GM23338 (cell line): ENCODE measurements at regions not wholly inside any gene's neighbourhood (a gene's known extent, or its start where the extent isn't known, plus 50 kb on each side); places are given as distances from the start of the nearest gene placed in this dataset.

ENCODE experiments used
- ATAC-seq: fragments of 200-7000 bp; cut with Tn5 transposase; 3 replicates; pipeline ENCODE4 v1.9.1; 2020
- DNase-seq: peaks from one replicate; pipeline ENCODE4 v3.0.0-alpha.2; 2015; ENCODE audit warnings: low spot score
- H2AFZ ChIP-seq: fragments of 200-600 bp; sonication (generic); 2 replicates; pipeline ENCODE4 v1.8.0; 2016; ENCODE audit warnings: antibody characterized with exemption, mild to moderate bottlenecking, moderate library complexity
- H3F3A ChIP-seq: fragments of 200-600 bp; sonication (generic); replicated peaks from 2 replicates; pipeline ENCODE4 v1.8.0; 2017; ENCODE audit warnings: antibody characterized with exemption, mixed run types, low read depth
- H3K27ac ChIP-seq: fragments of 200-600 bp; sonication (generic); 2 replicates; pipeline ENCODE4 v1.6.1; 2016; ENCODE audit warnings: low read depth
- H3K27me3 ChIP-seq: fragments of 200-600 bp; sonication (generic); 2 replicates; pipeline ENCODE4 v1.8.0; 2016; ENCODE audit warnings: mild to moderate bottlenecking, mixed run types, moderate library complexity; ENCODE audit not compliant: insufficient read depth
- H3K36me3 ChIP-seq: fragments of 200-600 bp; sonication (generic); 2 replicates; pipeline ENCODE4 v1.8.0; 2016; ENCODE audit warnings: mild to moderate bottlenecking; ENCODE audit not compliant: insufficient read depth
- H3K4me1 ChIP-seq: fragments of 200-600 bp; sonication (generic); 2 replicates; pipeline ENCODE4 v1.8.0; 2016; ENCODE audit warnings: mild to moderate bottlenecking, moderate library complexity; ENCODE audit not compliant: insufficient read depth
- H3K4me2 ChIP-seq: fragments of 200-600 bp; sonication (generic); 2 replicates; pipeline ENCODE4 v1.7.1; 2017; ENCODE audit warnings: mixed run types
- H3K4me3 ChIP-seq: fragments of 200-600 bp; sonication (generic); 2 replicates; pipeline ENCODE4 v1.6.1; 2016; ENCODE audit warnings: mixed run types
- H3K79me2 ChIP-seq: fragments of 200-600 bp; sonication (generic); replicated peaks from 2 replicates; pipeline ENCODE4 v1.8.0; 2017; ENCODE audit warnings: mild to moderate bottlenecking; ENCODE audit not compliant: insufficient read depth
- H3K9me2 ChIP-seq: fragments of 200-600 bp; sonication (generic); 2 replicates; pipeline ENCODE4 v1.8.0; 2017; ENCODE audit not compliant: insufficient read depth
- H4K20me1 ChIP-seq: fragments of 200-600 bp; sonication (generic); replicated peaks from 2 replicates; pipeline ENCODE4 v1.8.0; 2017; ENCODE audit warnings: mild to moderate bottlenecking; ENCODE audit not compliant: insufficient read depth
- H3K27ac Mint-ChIP-seq: 2 replicates; pipeline ENCODE4 v1.8.0; 2020; ENCODE audit warnings: inconsistent platforms, mild to moderate bottlenecking, moderate library complexity, mixed read lengths
- H3K27me3 Mint-ChIP-seq: 3 replicates; pipeline ENCODE4 v1.8.0; 2022; ENCODE audit warnings: low read depth, mild to moderate bottlenecking, moderate library complexity, mixed read lengths, inconsistent platforms; ENCODE audit not compliant: insufficient read depth, poor library complexity
- H3K36me3 Mint-ChIP-seq: 3 replicates; pipeline ENCODE4 v1.8.0; 2021; ENCODE audit warnings: low read depth, mild to moderate bottlenecking, inconsistent platforms, moderate library complexity, mixed read lengths
- H3K4me1 Mint-ChIP-seq: 3 replicates; pipeline ENCODE4 v1.8.0; 2020; ENCODE audit warnings: mild to moderate bottlenecking, inconsistent platforms, mixed read lengths
- H3K4me3 Mint-ChIP-seq: 3 replicates; pipeline ENCODE4 v1.8.0; 2021; ENCODE audit warnings: moderate library complexity, mild to moderate bottlenecking, inconsistent platforms, mixed read lengths
- H3K9me3 Mint-ChIP-seq: 3 replicates; pipeline ENCODE4 v1.8.0; 2020; ENCODE audit warnings: moderate library complexity, mild to moderate bottlenecking, inconsistent platforms, mixed read lengths
- CTCF ChIP-seq, 2 experiments: fragments of 200-600 bp in 1 of 2; sonication (generic) in 1 of 2; conservative IDR thresholded peaks; 2 replicates each; pipeline versions ENCODE4 v1.5.1 to v1.6.1; 2016 to 2017; ENCODE audit warnings: antibody characterized with exemption in 2 of 2, low read depth in 2 of 2, mild to moderate bottlenecking in 2 of 2, moderate library complexity in 1 of 2
- EZH2 ChIP-seq: fragments of 200-600 bp; sonication (generic); IDR thresholded peaks from one replicate; pipeline ENCODE4 v1.8.0; 2017; ENCODE audit warnings: antibody characterized with exemption, mild to moderate bottlenecking, low read depth; ENCODE audit not compliant: unreplicated experiment
- EZH2phosphoT487 ChIP-seq: fragments of 200-600 bp; sonication (generic); IDR thresholded peaks from one replicate; pipeline ENCODE4 v1.8.1; 2018; ENCODE audit warnings: antibody characterized with exemption; ENCODE audit not compliant: unreplicated experiment
- JUNB ChIP-seq: IDR thresholded peaks from one replicate; pipeline ENCODE4 v1.6.1; 2016; ENCODE audit warnings: antibody characterized with exemption; ENCODE audit not compliant: unreplicated experiment
- REST ChIP-seq: IDR thresholded peaks from one replicate; pipeline ENCODE4 v1.6.1; 2018; ENCODE audit warnings: antibody characterized with exemption; ENCODE audit not compliant: unreplicated experiment
- ZNF114 ChIP-seq: fragments of 250-450 bp; sonication (Bioruptor Pico); IDR thresholded peaks from 2 replicates; pipeline ENCODE4 v1.5.0; 2020; ENCODE audit warnings: mild to moderate bottlenecking, moderate library complexity
- ZNF331 ChIP-seq: fragments of 250-450 bp; sonication (Bioruptor Pico); IDR thresholded peaks from 2 replicates; pipeline ENCODE4 v1.5.0; 2020; ENCODE audit warnings: low read depth, mild to moderate bottlenecking, moderate library complexity

- TF ChIP-seq ZNF331 (CRISPR knock-in tag) (no peak), JUNB (no peak)
Observed at GRCh38 chr5:61683148-61683547, 351.1 kb downstream of the ZSWIM6 start (continued).

GRCh38 chr5:61683926-61684325 is 351.9 kb downstream of the ZSWIM6 start:
- H3K4me1 ChIP-seq: peaks cover 8% of the 10 kb centered on the region
- ATAC-seq: no peak

More at GRCh38 chr5:61683926-61684325, 351.9 kb downstream of the ZSWIM6 start:
- Mint-ChIP-seq H3K27ac (no peak overlapping the region), H3K36me3 (no peaks in the 10 kb centered on the region), H3K4me1 (peaks cover 16% of the 10 kb centered on the region), H3K9me3 (no peaks in the 10 kb centered on the region), H3K27me3 (no peaks in the 10 kb centered on the region), H3K4me3 (no peak overlapping the region)
- no peak for TF ChIP-seq CTCF (conservative IDR thresholded peaks at IDR 0.05; ENCODE audit: low read depth in 2 of 2)
- no peak for TF ChIP-seq EZH2
- no peak for TF ChIP-seq EZH2phosphoT487
- no peak for TF ChIP-seq REST
- no peak for TF ChIP-seq ZNF114 (CRISPR knock-in tag)
- Histone ChIP-seq H3K36me3 (no peaks in the 10 kb centered on the region), H3K4me3 (no peak overlapping the region), H3K27ac (no peak overlapping the region), H3K4me2 (no peak overlapping the region), H2AFZ (no peak overlapping the region), H3K79me2 (no peaks in the 10 kb centered on the region), H4K20me1 (no peaks in the 10 kb centered on the region), H3F3A (no peaks in the 10 kb centered on the region), H3K9me2 (peaks cover 10% of the 10 kb centered on the region), H3K27me3 (no peaks in the 10 kb centered on the region)
- no peak for DNase-seq
